Progenitor cell of endocrine pancreas (in vitro differentiated cells): ENCODE measurements at regions not wholly inside any gene's neighbourhood (a gene's known extent, or its start where the extent isn't known, plus 50 kb on each side); places are given as distances from the start of the nearest gene placed in this dataset.
"Not testable (repeated sequence)": the region's sequence is repeated elsewhere in the genome, so short reads cannot be mapped to it uniquely, and the experiment has no call there.

Source experiments
- DNase-seq: peaks from one replicate; pipeline ENCODE4 v3.0.0; 2021; ENCODE audit warnings: low spot score; ENCODE audit not compliant: unreplicated experiment
- H3K27ac Mint-ChIP-seq: 2 replicates; pipeline ENCODE4 v1.8.0; 2021; ENCODE audit warnings: mild to moderate bottlenecking, moderate library complexity, mixed read lengths
- H3K27me3 Mint-ChIP-seq: 2 replicates; pipeline ENCODE4 v1.8.0; 2021; ENCODE audit warnings: mixed read lengths
- H3K36me3 Mint-ChIP-seq: 2 replicates; pipeline ENCODE4 v1.8.0; 2022; ENCODE audit warnings: mixed read lengths; ENCODE audit not compliant: insufficient read depth
- H3K4me1 Mint-ChIP-seq: 2 replicates; pipeline ENCODE4 v1.8.0; 2021; ENCODE audit warnings: low read depth, mixed read lengths
- H3K4me3 Mint-ChIP-seq: 2 replicates; pipeline ENCODE4 v1.8.0; 2021; ENCODE audit warnings: low read depth, mild to moderate bottlenecking, moderate library complexity, mixed read lengths
- H3K9me3 Mint-ChIP-seq: 2 replicates; pipeline ENCODE4 v1.8.0; 2021; ENCODE audit warnings: low read depth, mixed read lengths
- TF ChIP-seq, protein P1 (sequence below): fragments of 200-600 bp; sonication (generic); IDR thresholded peaks from one replicate; pipeline ENCODE4 v1.5.0; 2021; ENCODE audit warnings: antibody characterized with exemption, mild to moderate bottlenecking; ENCODE audit not compliant: unreplicated experiment

- not testable (repeated sequence) for H3K27ac Mint-ChIP-seq, H3K36me3 Mint-ChIP-seq, H3K9me3 Mint-ChIP-seq, DNase-seq, H3K4me1 Mint-ChIP-seq, H3K27me3 Mint-ChIP-seq
- peak overlapping the region; percentile 63 for H3K4me3 Mint-ChIP-seq
Measured at GRCh38 chr5:102154791-102155605, 141.1 kb downstream of the SLCO4C1 start.

GRCh38 chr5:102154291-102154690 lies 141.8 kb downstream of the SLCO4C1 start:
- Mint-ChIP-seq H3K4me1 (peaks cover 10% of the 10 kb centered on the region), H3K4me3 (peak overlapping the region; percentile 63), H3K36me3 (no peaks in the 10 kb centered on the region), H3K27ac (no peak overlapping the region), H3K27me3 (no peaks in the 10 kb centered on the region), H3K9me3 (peaks cover 4% of the 10 kb centered on the region)
- no peak for DNase-seq
- TF ChIP-seq, protein P1, sequence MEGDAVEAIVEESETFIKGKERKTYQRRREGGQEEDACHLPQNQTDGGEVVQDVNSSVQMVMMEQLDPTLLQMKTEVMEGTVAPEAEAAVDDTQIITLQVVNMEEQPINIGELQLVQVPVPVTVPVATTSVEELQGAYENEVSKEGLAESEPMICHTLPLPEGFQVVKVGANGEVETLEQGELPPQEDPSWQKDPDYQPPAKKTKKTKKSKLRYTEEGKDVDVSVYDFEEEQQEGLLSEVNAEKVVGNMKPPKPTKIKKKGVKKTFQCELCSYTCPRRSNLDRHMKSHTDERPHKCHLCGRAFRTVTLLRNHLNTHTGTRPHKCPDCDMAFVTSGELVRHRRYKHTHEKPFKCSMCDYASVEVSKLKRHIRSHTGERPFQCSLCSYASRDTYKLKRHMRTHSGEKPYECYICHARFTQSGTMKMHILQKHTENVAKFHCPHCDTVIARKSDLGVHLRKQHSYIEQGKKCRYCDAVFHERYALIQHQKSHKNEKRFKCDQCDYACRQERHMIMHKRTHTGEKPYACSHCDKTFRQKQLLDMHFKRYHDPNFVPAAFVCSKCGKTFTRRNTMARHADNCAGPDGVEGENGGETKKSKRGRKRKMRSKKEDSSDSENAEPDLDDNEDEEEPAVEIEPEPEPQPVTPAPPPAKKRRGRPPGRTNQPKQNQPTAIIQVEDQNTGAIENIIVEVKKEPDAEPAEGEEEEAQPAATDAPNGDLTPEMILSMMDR: no peak

- Mint-ChIP-seq H3K27ac (peak overlapping the region; percentile 87), H3K27me3 (no peaks in the 10 kb centered on the region), H3K9me3 (no peaks in the 10 kb centered on the region), H3K4me3 (no peak overlapping the region), H3K4me1 (peaks cover 10% of the 10 kb centered on the region), H3K36me3 (no peaks in the 10 kb centered on the region)
- DNase-seq: no peak
- TF ChIP-seq, protein P1: peak; percentile 77
Measured at GRCh38 chr5:102153003-102153759, 142.9 kb downstream of the SLCO4C1 start.

DNA sequence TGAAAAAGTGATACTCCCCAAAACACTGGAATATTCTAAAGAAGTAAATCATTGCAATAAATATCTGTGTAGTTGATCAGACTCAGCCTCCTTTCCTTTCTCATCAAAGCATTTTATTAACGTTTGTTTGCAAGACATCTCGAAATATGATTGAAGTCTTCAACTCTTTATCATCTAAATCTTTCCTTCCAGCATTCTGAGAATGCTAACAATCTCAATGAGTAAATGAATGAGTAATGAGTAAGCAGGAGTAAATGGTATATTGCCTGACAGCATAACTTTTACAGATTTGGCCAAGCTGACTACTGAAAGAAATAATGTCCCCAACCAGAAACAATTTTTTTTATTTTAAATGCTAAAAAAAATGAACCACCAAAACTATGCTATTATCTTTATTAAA lies 157.1 kb downstream of the SLCO4C1 start:
- H3K4me3 Mint-ChIP-seq: no peak overlapping the region
- H3K36me3 Mint-ChIP-seq: no peaks in the 10 kb centered on the region
- peaks cover 15% of the 10 kb centered on the region for H3K4me1 Mint-ChIP-seq
- TF ChIP-seq, protein P1: no peak
- no peaks in the 10 kb centered on the region for H3K9me3 Mint-ChIP-seq
- no peaks in the 10 kb centered on the region for H3K27me3 Mint-ChIP-seq
- H3K27ac Mint-ChIP-seq: peak overlapping the region; percentile 97
- DNase-seq: no peak

GRCh38 chr5:102138243-102138653 lies 157.8 kb downstream of the SLCO4C1 start:
- Mint-ChIP-seq H3K4me1 (peaks cover 15% of the 10 kb centered on the region), H3K27me3 (no peaks in the 10 kb centered on the region), H3K9me3 (no peaks in the 10 kb centered on the region), H3K4me3 (no peak overlapping the region), H3K27ac (peak overlapping the region; percentile 97), H3K36me3 (no peaks in the 10 kb centered on the region)
- TF ChIP-seq, protein P1: no peak
- no peak for DNase-seq
